ENCODE measurements at regions not wholly inside any gene's neighbourhood (a gene's known extent, or its start where the extent isn't known, plus 50 kb on each side); places are given as distances from the start of the nearest gene placed in this dataset.

- DNase-seq (ENCODE audit: low read depth, low spot score), result no peak
- Mint-ChIP-seq H3K4me1 (no peaks in the 10 kb centered on the region), H3K36me3 (ENCODE audit: low read depth) (no peaks in the 10 kb centered on the region), H3K27ac (ENCODE audit: unreplicated experiment) (no peak overlapping the region), H3K9me3 (no peaks in the 10 kb centered on the region), H3K4me3 (no peak overlapping the region), H3K27me3 (ENCODE audit: low read depth) (no peaks in the 10 kb centered on the region)
- no peak for TF ChIP-seq CTCF (conservative IDR thresholded peaks at IDR 0.05)
These were observed 819.2 kb downstream of the SATB2 start for GRCh38 chr2:198638577-198638976.

GRCh38 chr2:198630384-198630783, 826.0 kb downstream of the PLCL1 start:
- Mint-ChIP-seq H3K27ac (ENCODE audit: unreplicated experiment) (no peak overlapping the region), H3K9me3 (no peaks in the 10 kb centered on the region), H3K36me3 (ENCODE audit: low read depth) (no peaks in the 10 kb centered on the region), H3K4me1 (no peaks in the 10 kb centered on the region), H3K4me3 (no peak overlapping the region), H3K27me3 (ENCODE audit: low read depth) (no peaks in the 10 kb centered on the region)
- no peak for TF ChIP-seq CTCF (conservative IDR thresholded peaks at IDR 0.05)
- no peak for DNase-seq (ENCODE audit: low read depth, low spot score)

GRCh38 chr2:198628596-198628995, 824.2 kb downstream of the PLCL1 start:
- no peak overlapping the region for H3K27ac Mint-ChIP-seq (ENCODE audit: unreplicated experiment)
- no peak for TF ChIP-seq CTCF (conservative IDR thresholded peaks at IDR 0.05)
- no peak for DNase-seq (ENCODE audit: low read depth, low spot score)

GRCh38 chr2:198622986-198623730, 818.8 kb downstream of the PLCL1 start:
- no peaks in the 10 kb centered on the region for H3K36me3 Mint-ChIP-seq (ENCODE audit: low read depth)
- no peak overlapping the region for H3K27ac Mint-ChIP-seq (ENCODE audit: unreplicated experiment)
- DNase-seq (ENCODE audit: low read depth, low spot score), result no peak
- H3K9me3 Mint-ChIP-seq, result no peaks in the 10 kb centered on the region
- TF ChIP-seq CTCF (conservative IDR thresholded peaks at IDR 0.05), result no peak
- H3K4me3 Mint-ChIP-seq, result no peak overlapping the region
- no peaks in the 10 kb centered on the region for H3K27me3 Mint-ChIP-seq (ENCODE audit: low read depth)
- H3K4me1 Mint-ChIP-seq, result no peaks in the 10 kb centered on the region

More at GRCh38 chr2:198628596-198628995, 824.2 kb downstream of the PLCL1 start:
- Mint-ChIP-seq H3K4me1 (no peaks in the 10 kb centered on the region), H3K4me3 (no peak overlapping the region), H3K27me3 (ENCODE audit: low read depth) (no peaks in the 10 kb centered on the region), H3K36me3 (ENCODE audit: low read depth) (no peaks in the 10 kb centered on the region), H3K9me3 (no peaks in the 10 kb centered on the region)

- Mint-ChIP-seq H3K4me3 (no peak overlapping the region), H3K36me3 (ENCODE audit: low read depth) (no peaks in the 10 kb centered on the region), H3K9me3 (no peaks in the 10 kb centered on the region), H3K27me3 (ENCODE audit: low read depth) (no peaks in the 10 kb centered on the region), H3K27ac (ENCODE audit: unreplicated experiment) (no peak overlapping the region), H3K4me1 (no peaks in the 10 kb centered on the region)
- no peak for DNase-seq (ENCODE audit: low read depth, low spot score)
- TF ChIP-seq CTCF (conservative IDR thresholded peaks at IDR 0.05), result no peak
These were observed 811.6 kb downstream of the PLCL1 start for GRCh38 chr2:198615972-198616371.
